GM19043 (cell line): ENCODE measurements at regions not wholly inside any gene's neighbourhood (a gene's known extent, or its start where the extent isn't known, plus 50 kb on each side); places are given as distances from the start of the nearest gene placed in this dataset.
"Not testable (repeated sequence)": the region's sequence is repeated elsewhere in the genome, so short reads cannot be mapped to it uniquely, and the experiment has no call there.

ENCODE experiments used
- ATAC-seq: cut with Tn5 transposase; IDR thresholded peaks from one replicate; pipeline ENCODE4 v1.9.1; 2021; ENCODE audit warnings: low read depth; ENCODE audit not compliant: unreplicated experiment

DNA sequence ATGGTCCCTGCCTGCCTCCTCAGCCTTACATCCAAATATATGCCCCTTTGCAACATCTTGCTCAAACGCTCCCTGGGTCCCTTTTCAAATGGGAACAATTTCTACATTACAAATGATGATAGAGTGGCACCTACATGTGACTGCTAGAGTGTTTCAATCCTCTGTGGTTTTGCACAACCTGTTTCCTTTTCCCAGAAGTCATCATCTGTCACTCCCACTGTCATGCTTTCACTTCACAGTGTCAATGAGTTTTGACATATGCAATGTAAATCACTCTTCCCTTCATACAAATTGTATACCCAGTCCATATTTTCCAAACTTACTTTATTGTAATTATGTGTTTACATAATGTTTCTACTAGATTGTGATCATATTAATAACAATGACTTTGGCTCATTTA, 887.3 kb downstream of the TDRD15 start:
- ATAC-seq, result no peak

DNA sequence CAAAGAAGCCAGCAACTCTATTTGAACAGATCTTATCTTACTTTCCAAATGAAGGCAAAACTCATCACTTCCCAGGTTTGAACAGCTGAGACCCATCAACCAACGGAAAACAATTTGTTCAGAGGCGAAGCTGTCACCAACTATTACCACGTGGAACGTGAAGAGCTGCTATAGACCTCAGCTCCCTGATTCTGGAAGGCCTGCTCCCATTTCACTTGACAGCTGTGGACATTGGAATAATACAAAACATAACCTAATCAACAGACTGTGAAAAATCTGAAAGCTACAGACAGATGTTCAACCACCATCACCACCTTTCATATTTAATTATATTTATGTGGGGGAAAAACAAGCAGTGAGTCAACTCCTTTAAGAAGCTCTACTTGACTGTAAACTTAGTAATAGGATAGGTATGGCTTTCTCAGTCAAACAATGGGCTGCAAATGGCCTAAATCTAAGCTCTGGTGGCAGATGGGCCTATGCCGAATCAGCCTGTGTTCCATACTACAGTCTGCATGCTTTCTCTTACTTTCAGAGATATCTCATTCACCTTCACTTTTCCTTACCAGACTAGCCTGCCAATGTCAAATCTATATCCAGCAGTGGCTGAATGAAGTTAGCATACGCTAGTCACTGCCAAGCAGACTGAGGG, 896.4 kb downstream of the TDRD15 start:
- no peak for ATAC-seq

DNA sequence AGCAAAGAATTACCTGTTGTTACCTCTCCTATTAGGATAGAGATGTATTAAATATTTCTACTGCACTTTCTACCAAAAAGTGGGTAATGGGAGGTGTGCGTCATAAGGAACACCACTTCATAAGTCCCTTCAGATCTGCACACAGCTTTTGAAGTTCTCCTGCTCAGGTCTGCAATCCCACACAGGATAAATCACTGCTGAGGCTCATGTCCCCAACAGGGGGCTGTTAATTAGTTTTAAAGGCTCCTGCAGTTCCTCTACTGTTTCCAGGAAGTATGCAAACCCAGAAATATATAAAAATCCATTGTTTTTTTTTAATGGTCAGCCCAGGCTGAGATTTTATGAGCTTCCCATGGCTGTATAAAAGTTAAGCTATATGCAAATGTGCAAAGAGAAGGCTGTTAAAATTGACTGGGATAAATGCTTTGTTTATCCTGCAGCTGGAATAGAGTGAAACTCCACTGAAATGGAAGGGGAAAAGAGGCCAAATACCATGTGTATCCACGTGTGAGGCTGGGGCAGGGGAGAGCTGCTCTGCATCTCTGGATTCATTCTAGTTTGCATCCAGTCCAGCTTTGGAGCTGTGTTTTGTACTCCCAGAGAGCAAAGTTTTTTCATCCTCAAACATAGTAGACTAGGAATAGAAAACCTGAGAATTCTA, 903.7 kb downstream of the TDRD15 start:
- ATAC-seq, result no peak

DNA sequence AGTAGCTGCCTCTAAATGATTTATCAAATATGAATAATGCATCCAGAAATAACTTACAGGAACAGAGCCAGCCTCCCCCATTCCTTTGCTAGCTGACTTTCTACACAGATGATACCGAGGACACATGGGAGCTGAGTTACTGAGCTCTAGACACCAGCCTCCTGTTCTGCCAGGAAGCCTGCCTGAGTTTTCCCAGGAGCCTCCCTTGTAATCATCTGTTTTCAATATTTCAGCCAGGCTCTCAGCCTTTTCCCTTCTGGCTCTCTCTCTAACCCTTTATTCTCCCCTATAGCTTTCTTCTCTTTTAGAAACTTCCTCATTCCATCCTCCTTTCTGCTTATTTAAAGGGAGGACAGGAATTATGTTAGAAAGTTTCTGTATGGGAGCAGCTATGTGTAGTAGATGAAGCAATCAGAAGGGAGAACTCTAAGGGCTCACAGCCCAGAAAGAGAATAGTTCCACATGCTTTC, 911.6 kb downstream of the TDRD15 start:
- ATAC-seq, result no peak

DNA sequence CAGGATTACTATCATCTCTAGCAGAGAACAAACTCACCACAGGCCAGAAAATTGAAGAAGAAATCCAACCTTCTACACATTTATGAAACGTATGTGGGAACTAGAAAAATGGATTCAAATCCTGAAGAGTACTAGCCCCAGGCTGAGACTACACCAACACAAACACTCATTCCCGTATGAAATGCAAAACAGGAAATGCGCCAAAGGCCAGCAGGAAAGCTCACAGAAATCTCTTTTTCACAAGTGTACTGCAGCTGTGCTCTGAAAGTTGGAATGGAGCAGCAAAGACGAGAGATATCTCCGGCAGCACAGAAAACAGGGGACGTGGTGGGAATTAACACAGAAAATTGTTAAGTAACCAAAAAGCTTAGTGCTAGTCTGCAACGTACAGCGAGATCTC, 913.5 kb downstream of the TDRD15 start:
- no peak for ATAC-seq

DNA sequence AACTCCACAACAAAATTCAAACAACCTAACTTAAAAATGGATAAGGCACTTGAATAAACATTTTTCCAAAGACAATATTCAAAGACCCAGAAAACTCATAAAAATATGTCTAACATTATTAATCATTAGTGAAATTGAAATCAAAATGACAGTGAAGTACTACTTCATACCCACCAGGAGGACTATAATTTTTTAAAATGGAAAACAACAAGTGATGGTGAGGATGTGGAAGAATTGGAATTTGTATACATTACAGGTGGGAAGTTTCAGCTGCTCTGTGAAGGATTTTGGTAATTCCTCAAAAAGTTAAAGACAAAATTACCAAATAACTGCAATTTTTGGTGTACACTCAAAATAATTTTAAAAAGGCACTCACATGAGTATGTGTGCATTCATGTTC, 920.0 kb downstream of the TDRD15 start:
- ATAC-seq, result no peak

DNA sequence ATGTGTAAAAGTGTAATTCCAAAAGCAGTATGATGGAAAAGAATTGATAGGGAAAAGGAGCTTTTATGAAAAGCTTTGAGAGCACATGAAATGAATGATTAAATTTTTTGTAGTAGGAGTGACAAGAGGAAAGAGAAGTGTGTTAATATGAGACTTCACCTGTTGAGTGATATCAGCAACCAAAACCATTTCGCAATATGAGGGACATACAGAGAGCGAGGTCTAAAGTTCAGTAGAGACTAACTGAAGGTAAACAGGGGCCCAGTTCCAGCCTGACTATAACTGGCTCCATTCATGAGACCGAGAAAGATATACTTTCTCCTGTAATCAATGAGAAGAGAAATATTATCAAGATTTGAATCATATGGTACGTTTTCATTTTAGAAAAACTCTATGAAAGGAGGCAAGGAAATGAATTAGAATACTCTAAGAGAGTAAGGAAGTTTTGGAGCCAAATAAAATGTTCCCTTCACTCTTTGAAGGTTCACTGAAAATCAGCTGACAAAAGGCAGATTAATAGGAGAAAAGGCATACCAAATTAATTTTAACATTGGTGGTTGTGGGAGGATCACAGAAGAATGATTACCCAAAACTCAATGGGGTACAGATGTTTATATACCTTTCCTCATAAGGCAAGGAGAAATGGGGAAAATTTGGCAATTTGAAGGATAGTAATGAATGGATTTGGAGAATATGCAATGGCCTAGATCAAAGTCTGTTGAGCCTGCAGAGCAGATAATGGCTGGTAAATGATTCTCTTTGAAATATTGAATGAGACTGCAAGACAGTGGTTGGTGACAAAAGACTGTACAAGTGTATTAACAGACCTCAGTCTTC, 932.2 kb downstream of the TDRD15 start:
- ATAC-seq, result no peak

DNA sequence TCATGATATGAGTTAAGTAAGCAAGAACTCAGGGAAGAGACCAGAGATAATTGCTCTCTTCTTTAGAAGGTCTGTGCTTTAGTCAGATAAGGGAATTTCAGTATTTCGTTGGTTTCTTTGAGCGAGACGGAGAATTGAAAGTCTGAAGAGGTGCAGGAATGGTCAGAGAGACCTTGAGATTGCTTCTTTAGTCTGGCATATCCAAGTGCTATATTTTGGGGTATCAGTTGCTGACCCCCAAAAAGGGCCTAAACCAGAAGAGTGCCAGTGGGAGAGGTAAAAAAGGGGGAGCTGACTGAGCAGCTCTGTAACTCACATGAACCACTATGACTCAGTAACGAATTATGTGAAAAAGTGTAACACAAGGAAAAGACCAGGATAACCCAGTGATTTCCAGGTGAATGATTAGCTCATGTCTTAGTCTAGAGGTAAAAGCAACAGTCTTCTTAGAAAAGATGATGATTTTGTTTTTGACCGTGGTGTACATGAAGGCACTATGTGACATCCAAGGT, 932.9 kb downstream of the TDRD15 start:
- no peak for ATAC-seq

DNA sequence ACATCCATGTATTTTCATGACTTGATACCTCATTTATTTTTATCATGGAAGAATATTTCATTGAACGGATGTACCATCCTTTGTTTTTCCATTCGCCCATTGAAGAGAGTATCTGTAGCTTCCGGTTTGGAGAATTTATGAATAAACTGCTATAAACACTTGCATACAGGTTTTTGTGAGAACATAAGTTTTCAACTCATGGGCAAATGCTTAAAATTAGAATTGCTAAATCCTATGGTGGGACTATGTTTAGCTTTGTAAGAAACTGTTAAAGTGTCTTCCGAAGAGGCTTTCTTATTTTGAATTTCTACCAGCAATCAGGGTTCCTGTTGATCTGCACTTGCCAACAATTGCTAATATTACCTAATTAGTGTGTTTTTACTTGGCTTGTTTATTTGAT, 938.9 kb downstream of the TDRD15 start:
- ATAC-seq, result no peak

DNA sequence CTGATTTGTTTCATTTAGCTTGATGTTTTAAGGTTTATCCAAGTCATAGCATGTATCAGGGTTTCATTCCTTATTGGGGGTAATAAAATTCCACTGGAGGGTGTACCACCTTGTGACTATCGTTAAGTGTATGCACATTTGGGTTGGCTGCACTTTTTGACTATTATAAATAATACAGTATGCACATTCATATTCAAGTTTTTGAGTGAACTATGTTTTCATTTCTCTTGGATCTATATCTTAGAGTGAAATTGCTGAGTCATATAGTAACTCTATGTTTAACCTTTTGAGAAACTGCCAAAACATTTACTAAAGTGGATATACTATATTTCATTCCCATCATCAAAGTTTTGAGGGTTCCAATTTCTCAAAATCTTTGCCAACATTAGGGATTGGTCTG, 952.7 kb downstream of the TDRD15 start:
- no peak for ATAC-seq

DNA sequence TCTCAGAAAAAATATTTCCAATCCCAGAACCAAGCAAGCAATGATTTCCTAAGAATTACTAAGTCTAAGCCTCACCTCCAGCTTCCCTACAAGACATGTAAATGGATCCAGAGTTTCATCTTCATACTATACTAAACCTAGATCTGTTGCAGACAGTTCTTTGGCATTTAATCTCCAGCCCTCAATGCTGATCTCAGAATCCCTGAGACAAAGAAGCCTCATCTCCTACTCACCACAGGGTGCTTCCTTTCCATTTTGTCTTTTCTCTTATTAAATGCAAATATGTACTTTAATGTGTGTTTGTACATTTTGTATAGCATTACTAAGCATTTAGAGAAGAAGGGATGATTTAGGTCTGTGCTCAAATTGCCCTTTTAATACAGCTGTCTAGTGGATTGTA, 954.9 kb downstream of the TDRD15 start:
- no peak for ATAC-seq

DNA sequence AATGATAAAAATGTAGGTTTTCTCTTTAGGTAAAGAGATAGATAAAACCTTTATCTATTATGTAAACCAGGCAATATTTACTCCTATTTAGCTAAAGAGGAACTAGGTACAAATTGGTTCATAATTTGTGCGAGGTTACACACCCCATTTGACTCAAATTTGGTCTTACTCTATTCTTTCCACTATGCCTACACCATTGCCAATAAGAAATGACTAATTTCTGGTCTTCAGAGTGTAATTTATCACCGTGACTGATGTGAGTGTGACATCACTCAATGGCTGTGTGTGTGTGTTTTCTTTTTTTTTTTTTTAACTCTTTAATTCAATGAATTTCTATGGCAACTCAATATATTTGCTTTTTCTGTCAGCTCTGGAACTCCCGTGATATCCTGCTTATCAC, 955.8 kb downstream of the TDRD15 start:
- ATAC-seq, result no peak

DNA sequence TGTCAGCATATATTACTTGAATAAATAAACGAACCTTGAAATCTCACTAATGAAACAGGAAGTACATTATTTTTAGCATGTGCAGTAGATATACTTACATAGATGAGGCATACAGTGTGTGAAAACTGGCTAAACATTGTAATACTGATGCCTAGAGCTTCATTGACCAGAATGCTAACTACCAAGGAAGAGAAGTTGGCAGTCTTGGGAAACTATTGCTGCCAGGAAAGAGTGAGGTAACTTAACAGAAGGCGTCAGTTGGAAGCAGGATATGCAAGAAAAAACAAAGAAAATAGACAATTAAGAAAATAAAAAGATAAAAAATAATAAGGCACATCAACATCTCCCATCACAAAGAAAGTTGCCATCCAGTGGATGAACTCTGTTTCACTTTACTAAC, 963.0 kb downstream of the TDRD15 start:
- no peak for ATAC-seq

DNA sequence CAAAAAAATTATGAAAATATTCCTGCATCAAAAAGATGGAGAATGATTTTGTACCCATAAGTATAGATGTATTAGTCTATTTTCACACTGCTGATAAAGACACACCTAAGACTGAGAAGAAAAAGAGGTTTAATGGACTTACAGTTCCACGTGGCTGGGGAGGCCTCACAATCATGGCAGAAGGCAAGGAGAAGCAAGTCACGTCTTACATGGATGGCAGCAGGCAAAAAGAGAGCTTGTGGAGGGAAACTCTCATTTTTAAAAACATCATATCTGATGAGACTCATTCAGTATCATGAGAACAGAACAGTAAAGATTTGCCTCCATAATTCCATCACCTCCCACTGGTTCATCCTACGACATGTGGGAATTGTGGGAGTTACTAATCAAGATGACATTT, 979.8 kb downstream of the TDRD15 start:
- not testable (repeated sequence) for ATAC-seq

DNA sequence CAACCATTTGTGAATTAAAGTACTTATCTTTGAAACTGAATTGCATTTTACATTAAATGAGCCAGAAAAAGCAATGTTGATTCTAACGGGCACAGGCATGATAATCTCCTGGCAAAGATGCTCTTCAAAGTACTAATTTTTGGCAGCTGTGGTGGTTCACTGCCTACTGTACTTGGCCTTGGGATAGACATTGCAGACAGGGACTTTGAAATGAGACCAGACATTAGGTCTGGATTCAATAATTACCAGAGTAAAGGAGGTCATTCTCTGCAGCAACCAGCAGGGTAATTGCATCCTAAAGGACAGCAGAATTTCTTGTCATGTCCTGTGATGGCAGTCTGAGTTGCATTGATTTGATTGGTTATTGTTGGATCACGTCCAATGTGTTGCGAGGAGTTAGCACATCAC, 986.5 kb downstream of the TDRD15 start:
- no peak for ATAC-seq

DNA sequence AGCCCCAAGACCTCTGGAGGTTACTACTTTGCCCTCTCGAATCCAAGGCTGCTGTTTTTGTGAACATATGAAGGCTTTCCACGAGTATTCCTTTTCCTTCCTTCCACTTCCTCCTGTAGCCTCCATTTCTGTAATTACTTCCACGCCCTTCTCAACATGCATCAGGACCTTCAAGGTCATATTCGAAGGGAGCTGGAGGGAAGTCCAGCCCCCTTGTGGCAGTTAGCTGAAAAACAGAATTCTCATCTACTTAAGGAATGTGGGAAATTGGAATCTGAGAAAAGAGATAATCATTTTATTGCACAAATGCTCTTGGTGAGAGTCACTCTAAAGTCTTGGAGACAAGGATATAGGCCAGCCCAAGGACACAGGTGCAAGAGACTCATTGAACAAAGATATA, 1000.2 kb downstream of the TDRD15 start:
- no peak for ATAC-seq

DNA sequence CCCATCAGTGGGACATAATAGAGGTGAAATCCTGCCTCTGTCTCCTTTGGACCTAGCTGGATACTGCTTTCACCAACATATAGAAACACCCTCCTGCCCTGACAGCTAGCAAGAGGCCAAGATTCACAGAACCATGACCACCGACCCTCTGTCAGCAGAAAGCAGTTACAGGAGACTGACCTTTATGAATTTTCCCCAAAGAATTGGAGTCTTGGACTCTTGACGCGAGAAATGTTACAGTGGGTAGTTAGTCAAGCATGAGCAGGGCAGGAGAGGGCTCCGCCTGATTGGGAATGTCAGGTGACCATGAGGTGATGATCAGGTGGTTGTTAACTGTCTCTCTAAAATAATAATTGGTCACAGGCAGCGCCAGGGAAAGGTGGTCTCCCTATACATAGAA, 1002.3 kb downstream of the TDRD15 start:
- no peak for ATAC-seq

DNA sequence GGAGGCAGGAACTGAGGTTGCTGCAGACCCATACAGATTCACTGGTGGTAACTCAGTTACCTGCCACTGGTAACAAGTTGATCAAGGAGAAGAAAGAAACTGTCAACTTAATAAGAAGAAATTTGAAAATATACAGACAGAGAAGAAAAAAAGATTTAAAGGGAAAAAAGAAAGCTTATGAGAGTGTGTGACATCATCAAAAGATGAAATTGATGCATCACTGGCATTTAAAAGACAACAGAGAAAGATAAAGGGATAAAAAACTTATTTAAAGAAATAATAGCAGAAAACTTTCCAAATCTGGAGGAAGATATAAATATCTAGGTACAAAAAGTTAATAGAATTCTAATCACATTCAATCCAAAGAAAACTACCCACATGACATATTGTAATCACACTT, 1003.2 kb downstream of the TDRD15 start:
- ATAC-seq, result no peak

DNA sequence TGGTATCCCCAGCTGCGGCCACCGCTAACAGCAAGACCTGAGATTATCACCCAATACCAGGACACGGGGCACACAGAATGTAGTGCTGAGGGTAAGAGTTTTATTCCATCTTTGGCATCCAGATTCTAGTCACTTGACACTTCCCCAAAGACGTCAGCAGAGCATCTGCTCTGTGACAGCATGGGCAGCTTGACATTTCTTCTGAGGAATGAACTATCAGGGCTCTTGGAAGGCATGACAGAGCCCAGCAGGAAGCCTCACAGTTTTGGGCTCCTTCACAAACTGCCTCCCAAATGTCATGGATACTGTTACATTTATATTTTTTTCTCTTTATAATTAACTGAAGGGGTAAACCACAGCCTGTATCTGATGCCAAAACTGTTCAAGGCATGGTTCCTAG, 1010.7 kb downstream of the TDRD15 start:
- no peak for ATAC-seq

DNA sequence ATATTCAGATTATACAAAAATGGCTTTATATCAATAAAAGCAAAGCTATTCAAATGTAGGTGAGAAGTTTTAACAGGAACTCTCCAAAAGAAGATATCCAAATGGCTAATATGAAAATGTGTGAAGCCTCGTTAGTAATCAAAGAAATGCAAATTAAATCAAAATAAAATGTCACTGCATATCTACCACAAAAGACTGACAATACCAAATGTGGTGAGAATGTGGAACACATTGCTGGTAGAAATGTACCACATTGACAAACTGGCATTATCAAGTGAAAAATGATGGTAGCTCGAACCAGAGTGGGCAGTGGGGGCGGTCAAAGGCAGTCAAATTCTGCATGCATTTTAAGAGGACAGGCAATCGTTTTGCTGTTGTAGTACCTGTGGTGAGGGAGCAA, 1012.7 kb downstream of the TDRD15 start:
- ATAC-seq, result no peak

DNA sequence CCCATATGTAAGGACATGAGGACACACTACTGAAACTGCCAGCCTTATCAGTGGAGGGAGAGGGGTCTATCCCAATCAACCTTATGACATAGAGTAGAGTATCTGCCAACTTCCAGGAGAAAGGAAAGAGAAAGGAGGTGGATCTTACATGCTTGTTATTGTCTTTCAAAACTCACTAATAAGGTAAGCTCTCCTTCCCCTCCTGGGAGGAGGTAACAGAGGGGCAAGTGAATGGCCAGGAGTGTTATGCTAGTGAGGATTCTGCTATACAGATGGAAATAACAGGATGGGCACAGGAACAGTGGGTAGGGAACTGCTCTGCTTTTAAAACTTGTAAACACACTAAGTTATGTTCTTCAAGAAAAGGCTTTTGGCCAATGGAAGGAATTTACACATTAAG, 1020.1 kb downstream of the TDRD15 start:
- no peak for ATAC-seq
